ENCODE measurements at regions not wholly inside any gene's neighbourhood (a gene's known extent, or its start where the extent isn't known, plus 50 kb on each side); places are given as distances from the start of the nearest gene placed in this dataset.

DNA sequence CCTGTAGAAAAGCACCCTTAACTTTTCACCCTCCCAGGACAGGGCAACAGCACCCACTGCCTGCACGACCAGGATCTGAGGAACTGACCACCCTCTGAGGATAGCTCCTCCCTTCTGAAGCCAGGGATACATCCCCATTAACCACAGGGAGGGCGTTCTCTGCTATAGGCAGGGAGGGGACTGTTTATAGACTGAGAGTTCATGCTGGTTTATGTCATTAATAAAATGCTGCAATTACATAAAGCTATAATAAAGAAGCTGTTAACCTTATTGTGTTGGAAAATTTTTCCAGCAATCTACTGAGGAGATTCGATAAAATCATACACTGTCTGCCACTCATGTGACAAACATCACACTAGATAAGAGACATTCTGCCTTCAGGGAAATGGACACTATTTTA lies 232.4 kb upstream of the SFSWAP start:
- DNase-seq (ENCODE audit: low read depth) = no peak

DNA sequence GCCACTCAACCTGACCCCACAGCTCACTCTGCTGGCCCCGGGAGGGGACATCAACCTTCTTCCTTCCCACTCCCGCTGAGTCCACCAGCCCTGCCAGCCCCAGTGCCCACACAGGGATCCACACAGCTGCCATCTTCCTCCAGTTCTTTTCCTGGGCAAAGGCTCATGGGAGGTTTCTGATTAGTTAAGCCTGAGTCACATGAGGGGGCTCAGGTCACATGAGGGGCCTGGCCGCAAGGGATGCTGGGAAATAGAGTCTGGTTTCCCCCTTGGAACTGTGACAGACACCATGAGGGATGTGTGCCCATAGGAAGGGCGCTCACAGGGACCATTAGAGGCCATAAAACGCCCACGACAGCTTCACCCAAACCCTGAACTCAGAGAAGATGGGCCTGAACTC lies 228.7 kb upstream of the SFSWAP start:
- DNase-seq (ENCODE audit: low read depth) = no peak

DNA sequence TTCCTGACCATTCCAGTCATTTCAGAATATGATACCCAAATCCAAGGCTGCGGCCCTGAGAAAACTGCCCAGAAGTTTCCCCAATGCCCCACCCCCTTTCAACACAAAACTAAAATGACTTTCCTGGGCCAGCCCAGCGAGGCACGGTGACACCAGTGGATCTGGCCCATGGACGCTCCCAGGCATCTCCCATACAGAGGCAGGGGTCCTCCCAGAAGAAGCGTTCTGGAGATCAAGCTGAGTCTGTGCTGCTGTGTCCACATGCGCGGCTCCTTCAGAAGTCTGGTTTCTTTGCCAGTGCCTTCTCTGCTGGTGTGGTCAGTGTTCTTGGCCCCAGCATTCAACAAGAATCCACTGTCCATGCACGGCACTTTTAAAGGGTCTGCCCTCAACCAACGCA lies 228.2 kb upstream of the SFSWAP start:
- no peak for DNase-seq (ENCODE audit: low read depth)

DNA sequence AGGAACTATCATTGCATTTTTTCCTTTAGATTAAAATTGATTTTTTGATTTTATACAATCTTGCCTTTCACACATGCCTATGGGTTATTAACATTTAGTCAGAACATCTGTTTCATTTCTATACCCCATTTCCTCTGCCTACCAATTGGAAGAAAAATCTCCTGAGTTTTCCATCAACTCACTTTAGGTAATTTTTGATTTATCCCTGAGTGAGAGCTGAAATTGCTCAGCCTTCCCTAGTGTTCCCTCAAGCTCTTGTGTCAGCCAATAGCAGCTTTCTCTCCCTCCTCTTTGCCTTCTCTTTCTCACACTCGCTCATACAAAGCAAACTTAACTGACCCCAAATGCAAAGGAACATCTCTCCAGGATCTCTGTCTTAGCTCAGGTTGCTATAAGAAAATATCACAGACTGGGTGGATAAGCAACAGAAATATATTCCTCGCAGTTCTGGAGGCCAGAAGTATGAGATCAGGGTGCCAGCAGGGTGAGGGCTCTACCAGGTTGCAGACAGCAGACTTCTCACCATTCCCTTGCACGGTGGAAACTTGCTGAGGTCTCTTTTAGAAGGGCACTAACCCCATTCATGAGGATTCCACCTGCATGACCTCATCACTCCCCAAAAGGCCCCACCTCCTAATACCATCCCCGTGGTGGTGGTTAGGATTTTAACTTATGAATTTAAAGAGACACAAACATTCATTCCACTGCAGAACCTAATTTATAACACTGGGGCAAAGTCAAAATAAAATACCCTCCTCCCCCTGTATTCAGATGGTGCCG lies 224.2 kb upstream of the SFSWAP start:
- no peak for DNase-seq (ENCODE audit: low read depth)

DNA sequence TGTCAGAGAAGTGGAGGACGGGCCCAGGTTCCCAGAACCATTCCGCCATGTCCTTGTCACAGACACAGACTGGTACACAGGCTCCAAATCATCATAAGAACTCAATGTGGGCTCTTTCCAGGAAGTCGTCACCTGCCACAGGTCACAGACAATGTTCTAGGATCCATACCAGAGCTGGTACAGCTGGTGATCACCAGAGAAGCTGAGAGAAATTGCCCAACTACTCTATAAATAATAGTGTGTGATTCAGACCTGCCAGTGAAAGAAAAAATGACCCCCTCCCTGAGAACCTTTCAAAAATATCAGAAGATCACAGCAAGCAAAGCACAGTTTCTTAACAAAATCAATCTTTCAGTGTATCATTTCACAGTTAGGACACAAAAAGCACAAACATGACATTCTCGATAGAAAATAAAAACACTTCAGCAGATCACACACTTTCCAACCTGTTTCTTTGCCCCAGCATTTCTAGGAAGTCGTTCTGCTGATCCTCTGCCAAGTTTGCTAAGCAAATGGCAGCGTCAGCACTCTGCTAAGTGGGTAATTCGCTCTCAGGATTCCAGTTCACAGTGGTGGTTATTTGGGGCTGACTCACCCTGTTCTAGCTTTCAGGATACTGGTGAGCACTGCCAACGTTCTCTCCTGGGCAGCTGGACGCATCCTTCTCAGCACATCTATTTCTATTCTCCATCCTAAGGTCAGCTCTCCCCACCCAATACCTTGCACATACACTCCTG lies 223.3 kb upstream of the SFSWAP start:
- no peak for DNase-seq (ENCODE audit: low read depth)

DNA sequence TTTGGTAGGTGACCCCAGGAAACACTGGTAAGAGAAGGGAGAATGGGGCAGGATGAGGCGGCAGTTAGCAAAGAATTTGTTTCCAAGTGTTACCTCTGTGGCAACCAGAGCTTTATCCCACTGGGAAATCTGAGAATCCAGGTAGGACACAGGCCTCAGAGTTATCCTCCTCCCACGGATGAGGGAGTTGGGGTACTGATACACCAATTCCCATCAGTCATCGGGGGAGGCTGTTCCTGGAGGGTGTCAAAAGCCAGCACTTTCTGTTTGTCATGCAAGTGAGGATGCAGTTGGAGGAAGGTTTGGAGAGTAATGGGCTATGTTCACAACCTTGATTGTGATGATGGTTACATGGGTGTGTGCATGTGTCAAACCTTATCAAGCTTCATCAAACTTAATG lies 221.2 kb upstream of the SFSWAP start:
- DNase-seq (ENCODE audit: low read depth) = no peak

DNA sequence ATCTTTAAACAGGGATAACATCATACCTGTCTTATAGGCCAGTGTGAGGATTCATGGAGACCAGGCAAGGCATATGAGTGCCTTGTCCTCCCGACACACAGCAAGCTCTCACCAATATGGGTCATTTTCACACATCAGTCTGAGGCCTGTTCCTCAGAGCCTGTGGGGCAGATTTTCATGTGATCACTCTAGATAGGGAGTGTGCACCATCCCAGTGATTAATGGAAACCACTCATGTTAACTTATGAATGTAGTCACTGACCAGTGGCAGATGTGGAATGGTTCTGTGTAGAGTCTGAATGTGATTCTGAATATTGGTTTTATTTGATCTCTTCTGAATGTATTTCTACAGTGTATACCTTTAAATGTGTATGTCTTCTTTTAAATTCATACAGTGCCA lies 219.7 kb upstream of the SFSWAP start:
- DNase-seq (ENCODE audit: low read depth) = no peak

DNA sequence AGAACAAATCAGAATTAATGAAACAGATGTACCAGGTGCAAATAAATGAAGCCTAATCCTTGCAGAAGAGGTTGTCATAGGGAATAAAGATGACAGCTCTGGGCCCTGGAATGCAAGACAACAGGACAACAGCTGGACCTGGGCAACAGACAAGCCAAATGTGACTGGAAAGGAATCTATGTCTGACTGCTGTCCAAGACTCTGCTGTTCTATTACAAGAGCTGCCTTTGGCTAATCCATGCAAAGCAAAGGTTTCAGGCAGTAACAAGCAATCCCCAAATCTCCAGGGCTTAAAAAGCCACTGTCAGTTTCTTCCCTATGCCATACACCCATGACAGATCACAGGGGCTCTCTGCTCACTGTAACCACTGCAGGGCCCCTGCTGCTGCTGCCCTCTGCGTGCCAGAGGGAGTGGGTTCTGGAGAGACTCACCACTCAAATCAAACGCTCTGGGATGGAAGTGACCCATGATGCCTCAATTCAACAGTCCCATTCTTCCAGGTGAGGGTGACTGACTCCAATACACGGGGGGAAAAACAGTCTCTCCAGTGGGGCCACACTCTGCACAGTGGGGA lies 218.9 kb upstream of the SFSWAP start:
- no peak for DNase-seq (ENCODE audit: low read depth)

DNA sequence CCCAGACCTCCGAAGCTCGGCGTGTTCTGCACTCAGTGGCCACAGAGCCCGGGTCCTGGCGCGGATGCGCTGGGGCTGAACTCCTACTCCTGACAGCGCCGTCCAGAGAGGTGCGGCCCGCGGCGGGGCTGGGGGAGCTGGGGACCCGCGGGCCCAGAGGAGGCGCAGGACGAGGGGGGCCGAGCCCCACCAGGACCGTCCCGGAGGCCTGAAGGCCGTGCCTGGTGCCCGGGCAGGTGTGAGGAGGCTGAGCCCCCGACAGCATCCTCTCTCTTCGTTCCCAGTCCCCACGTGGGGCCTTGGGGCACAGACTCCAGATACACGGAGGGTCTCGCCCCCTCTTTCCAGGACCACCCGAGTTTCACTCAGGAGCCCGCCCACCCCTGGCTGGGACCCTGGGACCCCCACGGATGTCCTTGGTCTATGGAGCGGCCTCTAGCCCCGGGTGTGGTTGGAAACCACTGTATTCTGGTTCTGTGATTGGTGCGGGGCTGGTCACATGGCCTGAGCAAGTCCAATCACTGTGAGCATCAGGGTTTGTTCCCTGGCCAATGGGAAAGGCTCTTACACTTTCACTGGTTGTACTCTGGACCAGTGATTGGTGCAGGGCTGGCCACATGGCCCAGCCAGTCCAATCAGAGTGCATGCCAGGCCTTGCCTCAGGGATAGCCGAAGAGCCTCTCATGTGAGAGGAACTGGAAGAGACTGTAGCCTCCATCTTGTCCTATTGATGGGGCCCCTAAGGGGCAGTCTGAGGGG lies 217.6 kb upstream of the SFSWAP start:
- DNase-seq (ENCODE audit: low read depth) = no peak

DNA sequence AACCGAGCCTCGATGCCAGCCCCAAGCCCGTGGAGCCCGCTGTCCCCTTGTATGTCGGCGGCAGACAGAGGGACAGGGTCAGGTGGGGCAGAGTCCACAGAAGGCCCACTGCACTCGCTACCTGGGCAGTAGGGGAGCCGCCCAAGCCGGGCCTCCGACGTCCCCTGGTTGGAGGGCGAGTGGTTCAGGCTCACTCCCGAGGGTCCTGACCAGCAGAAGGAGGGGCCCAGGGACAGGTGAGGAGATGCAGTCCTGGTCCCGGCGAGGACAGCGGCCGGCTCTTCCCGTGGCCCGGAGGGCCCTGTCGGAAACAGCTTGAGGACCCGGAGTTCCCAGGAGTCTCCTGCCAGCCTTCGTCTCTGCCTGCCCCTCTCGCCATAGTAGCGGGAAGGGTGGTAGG lies 216.7 kb upstream of the SFSWAP start:
- no peak for DNase-seq (ENCODE audit: low read depth)

DNA sequence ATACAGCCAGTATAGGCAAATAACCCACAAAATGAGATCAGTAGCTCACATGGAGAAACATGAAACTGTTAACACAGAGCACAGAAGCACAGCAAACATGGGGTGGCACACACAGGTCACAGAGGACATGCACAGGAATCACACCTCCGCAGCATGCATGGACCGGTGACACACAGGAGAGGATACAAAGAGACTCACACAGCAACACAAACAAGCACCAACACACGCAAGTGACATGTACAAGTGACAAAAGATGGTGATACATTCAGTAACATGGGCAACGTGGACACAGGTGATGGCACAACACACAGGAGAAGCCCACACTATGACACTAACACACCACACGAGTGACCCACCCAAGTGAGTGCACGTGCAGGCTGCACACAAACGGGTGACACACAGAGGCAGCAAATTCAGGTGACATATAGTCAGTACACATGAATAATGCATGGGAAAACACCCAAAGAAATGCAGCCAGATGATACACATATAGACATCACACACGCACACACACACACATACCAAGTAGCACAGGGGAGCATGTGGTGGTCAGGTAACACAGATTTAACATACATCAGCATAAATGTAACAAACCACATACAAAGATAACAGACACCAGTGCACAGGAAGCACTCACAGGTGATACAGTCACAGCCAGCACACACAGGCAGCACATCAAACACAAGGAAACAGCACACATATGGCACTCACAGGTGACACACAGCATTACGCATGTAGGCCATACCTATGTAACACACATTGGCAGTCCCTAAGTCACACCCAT lies 216.0 kb upstream of the SFSWAP start:
- DNase-seq (ENCODE audit: low read depth) = no peak

DNA sequence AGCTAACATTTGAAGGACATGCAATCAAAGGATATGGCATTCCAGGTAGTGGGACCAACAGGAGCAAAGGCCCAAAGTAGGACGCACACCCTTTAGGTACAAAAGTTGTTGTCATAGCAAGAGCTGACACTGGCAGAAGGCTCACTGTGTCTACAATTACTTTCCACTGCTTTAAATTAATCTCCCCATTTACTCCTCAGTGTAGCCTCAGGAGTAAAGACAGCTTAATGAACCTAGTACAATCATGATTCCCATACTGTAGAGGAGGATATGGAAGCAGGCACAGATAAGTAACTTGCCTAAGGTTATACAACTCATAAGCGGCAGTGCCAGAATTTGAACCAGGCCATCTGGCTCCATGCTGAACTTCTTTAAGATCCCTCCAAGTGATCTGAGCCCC lies 212.9 kb upstream of the SFSWAP start:
- DNase-seq (ENCODE audit: low read depth) = no peak

DNA sequence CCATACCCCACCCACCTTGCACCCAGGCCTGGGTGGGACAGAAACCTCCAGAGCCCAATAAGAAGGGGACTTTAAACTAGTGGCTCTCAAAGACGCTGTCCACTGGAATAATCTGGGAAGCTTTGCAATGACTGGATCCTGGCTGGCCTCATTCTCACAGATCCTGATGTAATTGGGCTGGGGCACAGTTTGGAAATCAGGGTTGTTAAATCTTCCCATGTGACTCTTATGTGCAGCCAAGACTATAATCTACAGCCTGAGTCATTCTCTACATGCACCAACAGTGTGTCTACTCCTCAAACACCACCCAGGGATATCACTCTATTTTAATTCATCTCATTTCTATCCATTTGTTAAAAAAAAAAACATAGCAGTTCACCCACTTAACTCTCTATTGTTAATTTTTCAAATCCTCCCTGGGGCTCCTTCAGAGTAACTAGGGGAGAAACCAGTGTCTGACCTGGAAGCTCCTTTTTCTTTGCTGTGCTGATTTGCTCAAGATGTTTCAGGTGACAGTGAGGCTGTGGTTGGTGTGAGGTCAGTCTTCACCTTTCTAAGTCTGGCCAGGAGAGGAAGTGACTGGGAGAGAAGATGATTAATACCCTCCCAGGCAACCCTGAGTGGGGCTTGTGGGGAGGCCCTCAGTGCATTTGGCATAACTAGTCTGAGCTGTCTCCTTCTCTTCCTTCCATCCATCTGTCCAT lies 211.6 kb upstream of the SFSWAP start:
- DNase-seq (ENCODE audit: low read depth) = no peak

DNA sequence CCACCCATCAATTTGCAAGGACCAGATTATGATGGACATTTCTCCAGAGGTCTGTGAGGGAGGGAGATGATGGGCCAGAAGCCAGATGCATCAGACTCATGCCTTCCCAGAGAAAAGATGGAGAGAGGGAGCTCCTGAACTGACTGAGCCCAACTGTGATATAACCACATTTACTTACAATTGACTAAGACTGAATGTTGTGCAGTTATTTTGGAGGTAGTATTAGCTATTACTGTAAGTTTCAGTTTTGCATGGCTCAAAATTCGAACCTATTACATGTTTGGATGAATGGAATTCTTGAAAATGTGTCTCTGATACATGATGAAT lies 211.1 kb upstream of the SFSWAP start:
- DNase-seq (ENCODE audit: low read depth) = no peak

DNA sequence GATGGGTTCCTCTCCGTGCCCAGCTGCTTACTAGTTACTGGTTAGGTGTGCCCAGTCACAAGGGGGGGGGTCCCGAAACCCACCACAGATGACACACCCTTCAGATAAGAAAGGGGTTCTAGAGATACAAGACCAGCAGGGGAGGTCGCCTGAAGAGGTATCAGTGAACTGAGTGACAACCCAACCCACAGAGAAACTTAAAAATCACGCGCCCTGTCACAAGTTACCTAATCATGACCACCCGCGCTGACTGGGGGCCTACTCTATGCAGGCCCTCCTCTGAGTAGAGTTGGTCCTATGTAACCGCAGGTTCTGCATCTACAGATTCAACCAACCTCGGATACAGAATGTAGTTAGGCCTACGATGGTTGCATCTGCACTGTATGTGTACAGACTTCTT lies 210.3 kb upstream of the SFSWAP start:
- DNase-seq (ENCODE audit: low read depth) = no peak

DNA sequence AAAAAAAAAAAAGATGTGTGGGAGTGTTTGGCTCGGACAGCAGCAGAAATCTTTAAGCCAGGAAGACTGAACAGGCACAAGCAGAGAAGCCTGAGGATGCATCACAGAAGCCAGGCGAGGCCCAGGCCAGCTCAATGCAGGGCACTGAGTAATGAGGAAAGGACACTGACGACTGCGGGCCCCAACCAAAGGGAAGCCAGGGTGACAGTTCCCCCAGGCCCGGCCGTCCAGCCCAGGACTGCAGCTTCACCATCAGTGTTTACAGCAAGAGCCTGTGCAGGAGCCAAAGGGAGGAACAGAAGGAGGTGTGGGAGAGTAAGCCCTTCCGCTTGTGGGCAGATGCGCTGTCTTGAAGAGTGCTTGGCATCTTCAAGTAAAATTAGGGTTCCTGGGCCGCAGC lies 205.3 kb upstream of the SFSWAP start:
- no peak for DNase-seq (ENCODE audit: low read depth)

DNA sequence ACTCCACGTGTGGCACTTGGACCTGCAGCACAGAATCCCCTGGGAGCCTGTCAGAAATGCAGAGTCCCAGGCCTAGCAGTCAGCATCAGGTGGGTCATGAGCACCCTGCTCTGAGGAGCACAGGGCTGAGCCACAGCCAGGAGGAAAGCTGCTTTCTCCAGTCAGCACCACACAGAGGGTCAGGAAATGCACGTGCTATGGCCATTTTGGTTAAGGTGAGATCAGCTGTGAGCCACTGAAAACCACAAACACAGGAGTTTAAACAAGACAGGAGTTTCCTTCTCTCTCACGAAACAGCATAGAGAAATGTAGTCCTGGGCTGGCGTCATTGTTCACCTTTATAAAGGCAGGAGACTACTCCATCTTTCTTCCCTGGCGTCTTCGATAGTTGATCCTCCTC lies 204.5 kb upstream of the SFSWAP start:
- DNase-seq (ENCODE audit: low read depth) = no peak

DNA sequence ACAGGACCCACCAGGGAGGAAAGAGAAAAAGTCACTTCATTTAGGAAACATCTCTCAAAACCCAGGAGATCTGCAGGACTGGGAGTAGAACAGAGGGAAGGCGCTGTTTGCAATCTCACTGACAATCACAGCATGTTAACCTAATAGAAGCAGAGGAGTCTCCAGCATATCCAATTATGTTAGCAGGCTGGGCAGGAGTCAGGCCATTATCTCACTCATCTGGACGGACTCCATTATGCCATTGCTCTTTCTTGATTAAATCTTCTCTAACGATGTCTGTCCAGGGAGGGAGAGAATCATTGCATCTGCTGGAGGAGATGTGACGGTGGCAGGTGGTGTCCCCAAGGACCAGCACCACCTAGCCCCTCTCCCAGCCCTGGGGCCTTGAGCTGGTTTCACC lies 203.8 kb upstream of the SFSWAP start:
- no peak for DNase-seq (ENCODE audit: low read depth)

DNA sequence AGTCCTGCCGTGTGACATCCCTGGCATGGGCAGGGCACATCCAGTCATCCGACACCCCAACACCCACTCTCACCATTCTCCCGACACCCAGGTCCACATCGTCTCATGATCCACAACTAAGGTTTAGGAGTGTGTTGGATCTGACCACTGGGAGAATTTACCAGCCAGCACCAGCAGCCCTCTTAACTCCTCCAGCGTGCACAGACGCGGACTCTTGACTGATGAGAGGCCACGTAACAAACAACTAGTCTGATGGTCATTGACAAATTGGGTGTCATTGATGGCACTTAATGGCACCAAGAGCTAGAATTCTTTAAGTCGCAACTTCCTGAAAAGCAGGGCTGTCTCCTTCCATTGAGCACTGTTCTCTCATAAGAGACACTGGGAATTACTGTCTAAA lies 203.0 kb upstream of the SFSWAP start:
- DNase-seq (ENCODE audit: low read depth) = no peak

DNA sequence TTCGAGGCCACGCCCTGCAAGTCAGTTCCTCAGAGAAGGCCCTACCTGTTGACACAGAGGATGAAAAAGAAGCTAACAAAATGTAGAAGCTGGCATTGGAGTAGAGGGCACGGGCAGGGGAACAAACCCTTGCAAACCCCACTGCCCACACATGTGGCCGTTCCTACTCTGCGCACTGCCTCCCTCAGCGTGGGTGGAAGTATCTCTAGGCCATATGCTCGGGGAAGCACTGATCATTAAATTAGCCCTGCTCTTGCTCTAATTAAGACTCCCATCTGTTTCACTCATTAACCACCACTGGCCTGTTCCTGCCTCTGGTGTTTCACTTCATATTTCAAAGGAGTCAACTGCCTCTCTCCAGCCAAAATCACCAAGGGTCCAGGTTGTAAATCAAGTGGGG lies 201.2 kb upstream of the SFSWAP start:
- DNase-seq (ENCODE audit: low read depth) = no peak

DNA sequence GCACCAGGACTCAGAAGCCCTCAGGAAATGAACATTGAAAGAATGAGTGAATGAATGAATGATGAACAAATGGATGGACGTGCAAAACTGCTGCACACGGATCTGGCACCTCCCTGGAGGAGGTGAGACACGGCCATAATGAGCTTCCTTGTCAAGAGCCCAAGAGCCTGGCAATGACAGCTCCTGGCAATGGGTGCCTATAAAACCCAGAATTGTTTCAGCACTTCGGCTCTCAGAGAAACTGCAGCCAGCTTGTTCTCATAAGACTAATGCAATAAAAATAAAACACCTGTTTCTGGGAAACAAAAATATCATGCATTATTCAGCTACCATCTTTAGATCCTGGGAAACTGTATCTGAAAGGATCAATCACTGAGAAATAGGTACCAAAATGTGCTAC lies 200.5 kb upstream of the SFSWAP start:
- DNase-seq (ENCODE audit: low read depth) = no peak
